Ishikawa (cell line): ENCODE measurements at regions not wholly inside any gene's neighbourhood (a gene's known extent, or its start where the extent isn't known, plus 50 kb on each side); places are given as distances from the start of the nearest gene placed in this dataset.

Experiments used
- CREB1 ChIP-seq: IDR thresholded peaks from 2 replicates; pipeline ENCODE4 v1.6.1; 2012; ENCODE audit warnings: low read depth
- EP300 ChIP-seq: IDR thresholded peaks from 2 replicates; pipeline ENCODE4 v1.6.1; 2012; ENCODE audit warnings: borderline replicate concordance
- FOXM1 ChIP-seq: IDR thresholded peaks from 2 replicates; pipeline ENCODE4 v1.6.1; 2012; ENCODE audit warnings: low read depth, borderline replicate concordance
- TAF1 ChIP-seq: IDR thresholded peaks from 2 replicates; pipeline ENCODE4 v1.6.1; 2012; ENCODE audit warnings: low read depth, mild to moderate bottlenecking
- YY1 ChIP-seq: IDR thresholded peaks from 2 replicates; pipeline ENCODE4 v1.6.1; 2012; ENCODE audit warnings: low read depth

GRCh38 chr4:137688651-137689050, 156.4 kb upstream of the PCDH18 start:
- TF ChIP-seq CREB1 (no peak), FOXM1 (no peak), TAF1 (no peak), EP300 (no peak), YY1 (no peak)
